ENCODE measurements at regions not wholly inside any gene's neighbourhood (a gene's known extent, or its start where the extent isn't known, plus 50 kb on each side); places are given as distances from the start of the nearest gene placed in this dataset.
A peak's percentile ranks its signal among the peaks of the same experiment; 100 is the strongest.

DNA sequence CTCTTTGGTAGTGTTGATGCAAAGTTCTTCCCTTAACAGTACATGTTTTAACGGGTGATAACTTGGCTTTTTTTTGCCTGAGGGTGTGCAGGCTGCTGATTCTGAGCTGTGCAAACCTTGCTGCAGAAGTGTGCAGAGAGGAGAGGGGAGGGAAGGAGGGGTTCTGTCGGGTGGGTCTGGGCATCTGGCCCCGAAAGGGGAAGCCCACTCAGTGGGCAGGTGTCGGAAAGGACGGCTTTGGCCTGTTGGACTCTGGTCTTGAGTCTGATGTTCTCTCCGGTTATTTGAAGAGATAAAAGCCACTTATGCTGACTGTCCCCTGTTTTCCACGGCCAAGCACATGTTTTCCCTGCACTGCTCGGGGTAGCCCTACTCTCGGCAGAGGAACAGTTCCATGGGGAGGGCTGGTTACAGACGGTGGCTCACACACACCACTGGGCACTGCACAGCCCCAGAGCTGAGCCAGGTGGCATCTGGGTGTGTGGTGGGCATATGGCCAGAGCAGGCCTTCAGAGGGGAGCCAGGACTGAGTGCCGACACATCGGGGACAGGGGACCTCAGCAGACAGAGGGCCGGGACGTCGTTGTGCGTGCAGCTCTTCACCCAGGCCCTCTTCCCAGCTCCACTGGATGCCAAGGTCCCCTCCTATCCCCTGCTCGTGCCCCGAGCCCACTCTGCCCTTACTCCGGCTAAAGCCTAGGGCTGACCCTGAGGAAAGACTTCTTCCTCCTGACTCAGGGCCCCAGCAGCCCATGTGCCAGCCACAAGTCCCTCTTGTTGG is 93.2 kb downstream of the TEX29 start:
- DNase-seq = no peak

DNA sequence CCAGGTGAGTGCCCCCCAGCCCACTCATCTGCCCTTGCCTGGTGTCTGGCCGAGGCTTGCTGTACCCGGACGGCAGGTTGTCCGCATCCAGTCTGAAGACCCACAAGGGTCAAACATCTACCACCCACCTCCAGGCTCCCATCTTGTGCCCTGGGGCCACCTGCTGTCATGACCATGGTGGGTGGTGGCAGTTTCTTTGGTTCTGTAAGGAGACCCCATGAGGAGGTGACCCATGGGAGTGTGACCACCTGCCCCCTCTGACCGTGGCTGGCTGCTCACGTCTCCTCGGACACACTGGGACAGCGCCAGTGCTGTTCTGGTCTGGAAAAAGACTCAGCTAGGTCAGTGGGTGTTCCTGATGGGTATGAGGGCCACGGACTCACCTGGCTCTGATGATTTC is 93.9 kb downstream of the TEX29 start:
- no peak for DNase-seq

DNA sequence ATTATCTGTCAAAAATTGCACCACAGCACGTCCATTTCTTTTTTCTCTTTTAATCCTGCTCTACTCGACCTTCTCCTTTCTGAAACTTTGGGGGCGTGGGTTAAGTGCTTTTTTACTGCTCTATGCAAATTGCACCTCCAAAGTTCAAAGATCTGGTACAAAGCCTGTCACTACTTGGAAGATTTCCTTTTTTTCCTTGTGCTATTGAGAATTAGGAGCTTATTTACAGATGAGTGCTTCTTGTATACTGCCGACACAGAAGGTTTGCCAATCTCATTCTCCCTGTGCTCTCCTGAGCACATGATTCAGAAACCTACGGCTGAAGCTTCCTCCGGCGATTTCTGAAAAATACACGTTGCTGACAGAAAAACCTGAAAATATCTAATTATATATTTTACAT is 94.8 kb downstream of the TEX29 start:
- DNase-seq = no peak

DNA sequence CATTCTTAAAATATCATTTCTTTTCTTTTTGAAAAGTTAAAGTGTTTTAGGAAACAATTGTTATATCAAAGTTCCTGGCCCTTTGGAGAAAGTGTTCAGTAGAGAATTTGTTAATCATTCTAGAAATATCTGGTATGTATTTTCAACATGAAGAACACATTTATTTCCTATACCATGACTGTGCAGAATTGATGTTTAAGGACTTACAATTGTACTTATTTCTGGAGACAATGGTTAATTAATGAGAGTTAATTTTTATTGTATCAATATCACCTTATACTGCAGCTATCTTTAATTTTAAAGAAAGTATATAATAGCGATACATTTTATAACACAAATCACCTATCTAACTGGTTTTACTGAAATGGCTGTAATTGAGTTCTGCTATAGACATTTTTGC is 95.3 kb downstream of the TEX29 start:
- DNase-seq = no peak

DNA sequence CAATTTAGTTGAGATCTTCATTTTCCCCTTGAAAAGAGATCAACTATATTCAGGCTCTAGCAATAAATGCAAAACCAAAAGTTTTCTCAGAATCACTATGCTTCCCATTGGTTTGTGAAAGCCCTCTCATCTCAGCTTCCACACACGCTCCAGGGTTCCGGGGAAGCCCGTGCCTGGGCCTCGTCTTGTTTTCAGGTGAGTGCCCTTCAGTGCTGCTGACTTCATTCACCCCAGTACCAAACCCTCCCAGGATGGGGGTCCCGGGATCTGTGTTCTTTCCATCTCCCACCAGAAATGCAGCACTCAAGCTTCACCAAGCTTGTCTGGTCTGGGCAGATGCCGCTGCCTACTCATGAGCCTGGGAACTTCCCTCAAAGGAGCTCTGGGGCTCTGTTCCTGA is 97.7 kb downstream of the TEX29 start:
- DNase-seq = no peak

DNA sequence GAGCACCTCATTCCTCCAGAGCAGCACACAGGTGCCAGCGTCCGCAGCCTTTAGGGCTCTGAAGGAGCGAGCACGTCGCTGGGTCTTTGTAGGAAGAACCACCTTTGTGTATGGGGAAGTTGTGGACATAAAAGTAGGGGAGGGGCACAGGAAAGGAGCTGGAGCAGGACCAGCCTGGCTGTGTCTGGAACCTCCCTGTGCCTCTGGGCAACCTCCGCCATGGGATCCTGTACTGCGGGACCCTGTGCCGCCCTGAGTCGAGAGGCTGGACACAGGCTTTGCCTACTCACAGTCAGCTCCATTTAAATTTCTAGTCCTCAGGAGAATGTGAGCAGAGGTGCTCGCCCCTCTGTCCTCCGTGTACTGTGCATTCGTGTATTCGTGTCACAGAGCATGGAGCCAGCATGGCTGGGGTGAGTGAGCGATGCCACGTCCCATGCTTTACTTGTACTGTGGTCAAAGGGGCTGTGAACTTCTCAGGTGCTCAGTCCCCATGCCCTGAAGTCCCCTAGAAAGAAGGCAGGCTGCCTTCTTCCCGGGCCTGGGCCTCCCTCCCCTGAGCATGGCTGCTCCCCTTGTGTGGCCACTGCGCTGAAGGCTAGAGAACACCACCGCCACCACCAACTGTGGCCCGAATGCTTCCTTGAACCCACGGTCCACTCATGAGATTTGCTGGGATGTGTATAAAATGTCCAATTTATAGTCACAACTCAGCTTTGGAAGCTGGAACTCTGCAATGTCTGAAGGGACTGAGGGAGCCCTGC is 99.9 kb downstream of the TEX29 start:
- no peak for DNase-seq

DNA sequence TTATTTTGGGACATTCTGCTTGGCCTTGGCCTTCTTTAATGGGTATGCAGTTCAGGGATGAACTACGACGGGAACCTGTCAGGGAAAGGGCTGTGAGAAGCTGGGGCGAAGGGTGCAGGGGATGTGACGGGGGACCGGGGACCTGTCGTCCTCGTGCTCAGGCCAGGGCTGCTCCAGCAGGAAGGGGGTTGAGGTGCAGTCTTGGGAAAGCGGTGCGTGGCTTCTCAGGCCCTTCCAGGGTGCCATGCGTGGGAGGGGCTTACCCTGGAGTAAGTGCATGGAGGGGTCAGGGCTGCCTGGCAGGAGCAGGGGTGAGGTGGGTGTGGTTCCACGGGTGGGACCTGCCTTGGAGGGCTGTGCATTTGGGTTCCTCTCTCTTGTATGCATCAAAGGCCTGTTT is 100.8 kb downstream of the TEX29 start:
- DNase-seq = no peak

DNA sequence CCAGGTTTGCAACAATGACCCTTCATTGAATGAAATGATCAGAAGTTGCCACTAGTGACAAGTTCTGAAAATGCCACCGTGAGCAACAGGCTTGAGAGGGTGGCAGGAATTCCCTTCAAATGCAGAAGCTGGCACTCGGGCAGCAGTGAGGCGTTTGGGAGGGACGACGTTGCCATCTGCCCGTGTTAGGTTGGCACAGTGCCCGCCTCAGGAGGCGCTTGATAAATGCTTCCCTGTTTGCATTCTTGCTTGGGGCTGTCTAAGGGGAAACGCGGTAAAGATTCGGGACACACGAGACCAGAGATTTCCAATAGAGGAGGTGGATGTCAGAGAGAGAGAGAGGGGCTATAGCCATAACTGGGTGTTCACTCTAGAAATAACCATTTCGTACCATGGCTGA is 101.9 kb downstream of the TEX29 start:
- no peak for DNase-seq

DNA sequence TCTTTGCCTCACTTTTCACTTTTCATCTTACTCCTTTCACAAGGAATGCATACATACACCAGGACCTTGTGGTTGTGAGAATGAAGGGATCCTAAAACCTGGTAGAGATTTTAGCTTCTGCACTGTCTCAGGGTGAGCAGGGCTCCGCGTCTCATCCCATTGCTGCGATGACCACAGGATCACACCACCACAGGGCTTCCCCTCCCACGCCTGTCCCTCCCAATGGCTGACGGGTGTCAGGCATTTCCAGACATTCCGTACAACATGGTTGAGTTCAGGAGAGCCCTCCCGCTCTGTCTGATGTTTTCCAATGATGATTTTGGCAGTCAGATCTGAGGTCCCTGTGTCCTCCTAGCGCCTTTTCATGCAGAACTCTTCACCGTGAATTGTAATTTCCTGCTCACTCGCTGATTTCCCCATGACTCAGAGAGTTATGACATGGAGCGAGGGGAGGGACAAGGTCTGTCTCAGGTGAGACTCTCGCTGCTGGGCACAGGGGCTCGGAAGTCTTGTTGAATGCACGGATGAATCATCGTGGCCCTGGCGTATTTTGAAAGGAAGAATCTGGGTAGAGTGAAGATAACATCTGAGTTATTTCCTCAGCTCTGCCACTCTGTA is 102.8 kb downstream of the TEX29 start:
- DNase-seq = no peak

DNA sequence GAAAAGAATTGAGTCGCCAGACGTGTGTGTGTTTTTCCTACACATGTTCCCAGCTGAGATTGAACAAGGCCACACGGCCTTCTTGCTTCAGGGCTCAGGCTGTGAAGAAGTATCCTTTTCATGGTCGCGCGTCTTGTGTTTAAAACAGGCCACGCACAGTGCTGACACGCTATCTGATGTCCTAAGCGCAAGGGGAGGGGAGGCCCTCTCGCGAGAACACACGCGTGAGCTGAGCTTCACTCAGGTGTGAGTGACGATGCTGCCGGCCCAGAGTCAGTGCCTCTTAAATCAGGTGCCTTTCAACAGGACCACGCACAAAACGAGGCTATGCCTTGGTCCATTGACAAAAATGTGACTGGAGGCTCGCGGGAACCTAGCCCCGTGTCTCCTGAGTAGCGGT is 103.7 kb downstream of the TEX29 start:
- DNase-seq = no peak

DNA sequence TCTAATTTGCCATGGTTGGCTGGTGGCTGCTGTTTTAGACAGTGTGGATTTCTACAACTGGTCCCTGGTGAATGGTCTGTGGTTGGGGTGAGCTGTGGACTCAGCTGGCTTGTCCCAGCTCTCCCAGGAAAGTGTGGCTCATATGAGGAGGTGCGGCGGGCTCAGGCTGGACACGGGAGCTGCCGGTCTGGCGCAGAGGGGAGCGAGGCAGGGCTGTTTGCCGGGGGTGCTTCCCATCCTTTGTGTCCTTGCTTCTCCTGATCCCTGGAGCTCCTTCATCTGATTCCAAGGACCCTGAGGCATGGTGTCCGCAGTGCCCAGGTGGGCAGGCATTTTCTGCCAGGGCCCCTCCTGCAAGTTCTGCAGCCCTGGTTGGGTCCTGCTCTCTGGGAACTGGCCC is 104.9 kb downstream of the TEX29 start:
- no peak for DNase-seq

DNA sequence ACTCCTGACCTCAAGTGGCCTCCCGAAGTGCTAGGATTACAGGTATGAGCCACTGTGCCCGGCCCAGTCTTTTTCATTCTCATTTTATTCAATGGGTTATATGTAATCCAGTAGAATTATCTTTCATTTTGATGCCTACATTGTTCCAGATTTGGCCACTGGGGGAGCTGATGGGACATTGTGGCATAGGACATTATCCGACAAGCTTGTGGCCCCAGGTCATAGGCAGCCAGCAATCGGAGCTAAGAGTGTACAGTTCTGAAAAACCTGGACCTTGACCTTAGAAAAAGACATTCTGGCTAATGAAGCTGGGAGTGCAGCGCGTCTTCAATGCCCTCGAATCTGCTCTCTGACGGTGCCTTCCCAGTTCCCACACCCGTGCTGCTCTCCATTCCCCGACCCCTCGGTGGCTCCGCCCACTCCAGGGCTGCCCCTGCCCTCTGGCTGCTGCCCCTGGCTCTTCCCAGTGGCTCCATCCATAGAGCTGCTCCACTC is 108.7 kb downstream of the TEX29 start:
- peak; percentile 75 for DNase-seq

DNA sequence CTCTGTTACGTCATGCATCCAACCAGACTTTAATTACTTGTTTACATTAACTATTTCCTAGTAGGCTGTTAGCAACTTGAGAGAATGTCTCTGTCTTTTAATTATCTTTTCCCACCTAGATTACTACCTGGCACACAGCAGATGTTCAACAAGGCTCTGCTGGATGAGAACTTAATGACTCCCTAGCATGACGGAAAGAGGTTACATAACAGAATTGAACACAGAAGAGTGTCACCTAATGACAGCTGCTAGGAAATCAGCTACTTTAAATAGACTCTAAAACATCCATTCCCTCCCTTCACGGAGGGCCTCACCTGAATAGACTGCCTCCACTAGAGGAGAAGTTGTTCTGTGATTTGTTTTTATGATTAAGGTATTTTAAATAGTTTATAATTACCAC is 110.8 kb downstream of the TEX29 start:
- DNase-seq = peak; percentile 49

DNA sequence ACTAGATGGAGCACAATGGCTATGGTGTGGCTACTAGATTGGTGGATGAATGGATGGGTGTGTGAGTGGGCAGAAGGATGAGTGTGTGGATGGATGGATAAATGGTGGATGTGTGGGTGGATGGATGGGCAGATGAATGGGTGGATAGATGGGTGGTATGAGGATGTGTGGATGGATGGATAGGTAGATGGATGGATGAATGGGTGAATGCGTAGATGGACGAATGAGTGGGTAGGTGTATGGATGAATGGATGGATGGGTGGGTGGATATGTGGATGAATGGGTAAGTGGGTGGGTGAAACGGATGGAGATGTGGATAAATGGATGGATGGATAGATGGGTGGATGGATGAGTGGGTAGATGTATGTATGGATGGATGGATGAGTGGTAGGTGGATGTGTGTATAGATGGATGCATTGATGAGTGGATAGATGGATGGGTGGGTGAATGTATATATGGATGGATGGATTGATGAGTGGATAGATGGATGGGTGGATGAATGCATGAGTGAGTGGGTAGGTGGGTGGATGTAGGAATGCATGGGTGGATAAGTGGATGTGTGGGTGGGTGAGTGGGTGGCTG is 114.2 kb downstream of the TEX29 start:
- DNase-seq = no peak

DNA sequence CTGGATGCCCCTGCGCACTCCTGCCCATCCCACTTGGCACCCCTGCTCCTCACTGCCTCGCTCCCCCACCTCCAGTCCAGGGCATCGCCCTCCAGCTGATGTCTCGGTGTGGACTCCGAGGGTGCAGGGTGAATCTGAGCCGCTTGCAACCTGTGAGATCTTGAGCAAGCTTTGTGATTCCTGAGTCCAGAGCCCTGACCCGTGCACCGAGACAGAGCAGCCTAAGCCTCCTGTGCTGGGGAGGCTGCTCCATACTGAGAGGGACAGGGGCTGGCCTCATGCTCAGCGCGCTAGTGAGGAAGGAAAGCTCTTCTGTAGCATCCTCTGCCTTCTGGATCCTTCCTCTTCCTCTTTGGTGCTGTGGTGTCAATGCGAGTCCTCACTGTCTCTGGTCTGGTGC is 116.0 kb downstream of the TEX29 start:
- no peak for DNase-seq

DNA sequence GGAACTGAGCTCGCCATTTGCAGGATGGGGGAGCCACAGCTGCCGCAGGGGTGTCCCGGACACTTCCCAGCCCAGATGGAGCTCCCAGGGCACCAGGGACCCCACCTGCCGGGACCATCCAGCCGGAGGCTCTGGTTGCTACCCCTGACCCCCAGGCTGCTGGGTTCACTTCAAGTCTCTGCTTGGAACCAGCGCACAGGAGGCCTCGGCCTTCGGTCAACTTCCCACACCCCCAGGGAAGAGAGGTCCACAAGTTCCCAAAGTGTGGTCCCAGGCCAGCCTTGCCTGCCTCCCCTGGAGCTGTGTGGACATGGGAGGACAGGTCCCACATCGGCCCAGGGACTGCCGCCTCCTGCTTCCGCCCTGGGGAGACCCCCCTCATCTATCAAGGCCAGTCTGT is 117.0 kb downstream of the TEX29 start:
- DNase-seq = no peak

DNA sequence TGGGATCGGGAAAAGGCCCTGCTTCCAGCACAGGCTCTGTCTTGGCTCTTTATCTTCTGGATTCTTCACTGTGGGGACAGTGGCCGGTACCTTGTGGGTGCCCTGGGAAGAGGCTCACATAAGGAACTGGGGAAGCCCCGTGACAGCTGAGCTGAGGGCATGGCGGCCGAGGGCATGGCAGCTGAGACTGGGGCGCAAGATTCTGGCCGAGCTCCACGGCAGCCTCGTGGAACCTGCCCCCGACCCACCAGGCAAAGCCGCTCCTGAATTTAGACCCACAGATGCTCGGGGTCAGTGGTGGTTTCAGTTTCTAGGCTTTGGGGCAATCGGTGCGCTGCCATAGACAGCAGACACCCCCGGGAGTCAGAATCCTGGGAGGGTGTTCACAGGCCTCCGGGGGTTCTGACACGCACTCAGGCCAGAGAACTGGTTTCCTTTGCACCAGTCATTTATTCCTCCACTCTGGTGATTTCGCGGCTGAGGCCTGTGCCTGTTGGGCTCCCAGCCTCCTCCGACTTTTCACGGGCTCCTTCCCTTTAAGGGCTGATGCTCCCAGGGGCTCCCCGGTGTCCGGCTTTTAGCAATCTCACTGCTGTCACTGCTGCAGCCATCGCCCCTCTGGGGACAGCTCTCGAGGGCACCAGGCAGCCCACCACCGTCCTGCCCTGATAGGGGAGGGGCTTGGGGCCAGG is 117.6 kb downstream of the TEX29 start:
- no peak for DNase-seq

DNA sequence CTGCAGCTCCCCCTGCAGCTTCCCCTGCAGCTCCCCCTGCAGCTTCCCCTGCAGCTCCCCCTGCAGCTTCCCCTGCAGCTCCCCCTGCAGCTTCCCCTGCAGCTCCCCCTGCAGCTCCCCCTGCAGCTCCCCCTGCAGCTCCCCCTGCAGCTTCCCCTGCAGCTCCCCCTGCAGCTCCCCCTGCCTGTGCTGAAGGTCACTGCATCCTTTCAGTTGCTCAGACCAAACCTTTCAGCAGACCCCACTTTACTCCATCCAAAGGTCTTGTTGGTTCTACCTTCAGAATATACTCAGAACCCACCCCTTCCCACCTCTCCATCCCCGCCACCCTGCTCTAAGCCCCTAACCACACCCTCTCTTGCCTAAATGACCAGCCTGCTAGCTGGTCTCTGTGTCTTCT is 120.0 kb downstream of the TEX29 start:
- peak; percentile 14 for DNase-seq

DNA sequence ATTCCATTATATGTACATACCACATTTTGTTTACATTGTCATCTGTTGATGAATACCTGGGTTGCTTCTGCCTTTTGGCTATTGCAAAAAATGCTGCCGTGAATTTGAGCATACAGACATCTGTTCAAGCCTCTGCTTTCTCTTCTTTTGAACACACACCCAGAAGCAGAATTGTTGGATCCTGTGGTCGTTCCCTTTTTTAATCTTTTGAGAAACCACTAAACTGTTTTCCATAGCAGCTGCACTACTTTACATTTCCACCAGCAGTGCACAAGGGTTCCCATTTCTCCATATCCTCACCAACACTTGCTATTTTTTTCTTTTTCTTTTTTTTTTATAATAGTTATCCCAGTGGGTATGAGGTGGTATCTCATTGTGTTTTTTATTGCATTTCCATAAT is 123.5 kb downstream of the TEX29 start:
- no peak for DNase-seq

DNA sequence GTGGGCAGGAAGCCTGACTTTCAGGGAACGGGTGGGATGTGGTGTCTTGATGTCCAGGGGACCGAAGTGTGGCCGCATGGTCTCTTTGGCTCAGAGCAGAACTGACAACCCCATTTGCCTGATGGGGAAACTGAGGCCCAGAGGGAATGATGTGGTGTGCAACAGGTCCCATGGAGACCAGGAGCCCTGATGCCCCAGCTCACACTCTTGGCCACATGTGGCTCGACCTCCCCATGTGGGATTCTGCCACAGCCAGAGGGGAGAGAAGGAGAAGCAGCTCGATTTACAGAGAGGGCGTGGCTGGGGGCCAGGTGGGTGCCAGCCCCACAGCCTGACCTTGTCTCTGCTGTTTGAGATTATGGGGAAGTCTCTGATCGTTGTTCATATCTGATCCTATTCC is 128.1 kb downstream of the TEX29 start:
- no peak for DNase-seq

DNA sequence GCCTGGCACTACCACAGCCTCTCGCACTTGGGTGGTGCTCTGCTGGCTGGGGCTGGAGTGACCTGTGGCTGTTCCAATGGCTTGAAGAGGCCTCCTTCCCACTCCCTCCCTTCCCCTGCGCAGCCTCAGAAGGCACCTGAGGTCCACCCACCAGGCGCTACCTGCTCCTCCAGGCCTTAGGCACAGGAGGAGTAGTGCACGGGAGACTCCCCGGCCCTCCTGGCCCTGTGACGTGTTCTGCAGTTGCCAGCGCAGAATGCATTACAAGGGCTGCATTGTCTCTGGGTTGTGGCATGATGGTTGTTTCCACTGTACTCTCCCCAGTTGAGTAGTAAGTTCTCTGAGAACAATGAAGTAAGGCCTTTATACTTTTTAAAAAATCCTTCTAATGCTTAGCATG is 128.6 kb downstream of the TEX29 start:
- no peak for DNase-seq

DNA sequence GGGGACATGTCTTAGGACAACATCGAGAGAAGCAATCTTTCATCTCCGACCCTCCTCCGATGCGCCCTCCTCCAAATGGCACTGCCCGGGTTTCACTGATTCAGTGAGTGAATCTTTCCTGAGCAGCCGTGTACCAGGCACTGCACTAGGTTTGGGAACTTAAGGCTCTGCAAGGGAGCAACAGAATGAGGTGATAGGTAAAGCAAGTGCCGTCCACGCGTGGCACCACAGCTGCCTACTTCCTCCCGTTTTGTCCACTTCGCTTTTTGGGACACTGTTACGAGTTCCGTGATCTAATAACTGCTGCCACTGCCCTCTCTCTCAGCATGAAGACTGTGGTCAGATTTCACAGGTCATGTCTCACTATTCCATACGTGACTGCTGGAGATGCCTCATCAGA is 131.0 kb downstream of the TEX29 start:
- no peak for DNase-seq
